Psoas muscle (tissue), 7 donors: ENCODE measurements at regions not wholly inside any gene's neighbourhood (a gene's known extent, or its start where the extent isn't known, plus 50 kb on each side); places are given as distances from the start of the nearest gene placed in this dataset.

Experiments used
- ATAC-seq, 4 donors: fragments of 200-7000 bp; cut with Tn5 transposase; one replicate each; pipeline ENCODE4 v1.9.1; 2020; ENCODE audit warnings: moderate library complexity in 3 of 4, mild to moderate bottlenecking in 2 of 4
- DNase-seq, 2 donors: peaks; one replicate each; pipeline ENCODE4 v3.0.0-alpha.2; 2020
- H3K27ac ChIP-seq: fragments of 200-600 bp; one replicate; pipeline ENCODE4 v1.8.0; 2022
- H3K27me3 ChIP-seq, 3 donors: fragments of 200-600 bp in 1 of 3; one replicate each; pipeline versions ENCODE4 v1.6.1 to v1.8.0; 2013 to 2022; ENCODE audit warnings: low read length in 2 of 3, mild to moderate bottlenecking in 2 of 3, moderate library complexity in 1 of 3; ENCODE audit not compliant: insufficient read depth in 3 of 3
- H3K36me3 ChIP-seq, 2 donors: fragments of 200-600 bp in 1 of 2; one replicate each; pipeline versions ENCODE4 v1.6.1 to v1.8.0; 2013 to 2022; ENCODE audit warnings: low read depth in 1 of 2, mild to moderate bottlenecking in 1 of 2, moderate library complexity in 1 of 2; ENCODE audit not compliant: insufficient read depth in 1 of 2
- H3K4me1 ChIP-seq: fragments of 200-600 bp; one replicate; pipeline ENCODE4 v1.8.0; 2022
- H3K4me3 ChIP-seq: fragments of 200-600 bp; one replicate; pipeline ENCODE4 v1.8.0; 2022; ENCODE audit warnings: mild to moderate bottlenecking
- H3K9me3 ChIP-seq: fragments of 200-600 bp; one replicate; pipeline ENCODE4 v1.8.0; 2022
- WGBS, 3 donors: extraction: QIAGEN DNeasy Blood & Tissue Kit; methylation state at CpG; one replicate each; pipeline versions ENCODE4 v1.1.6 to v1.1.7; 2013; 5-methylcytosine and 5-hydroxymethylcytosine counted together
- intact Hi-C, 2 donors: fragments of 100-400 bp; cut with DNase I; formaldehyde crosslinking; loops; one replicate each; pipeline versions ENCODE4 v1.11.0 to v1.14.2; 2022
- TF ChIP-seq, protein P1 (sequence below): fragments of 200-600 bp; IDR thresholded peaks from one replicate; pipeline ENCODE4 v1.8.0; 2022; ENCODE audit warnings: antibody characterized with exemption
- donor health status: healthy with polysubstance abuse.
- donor health status: DM: no; HTN: no; CAD: no; lungs with moderate emphysema.
- donor health status: Bipolar disorder and iron deficiency.
- donor health status: healthy.
- donor health status: DM: yes; HTN: yes; CAD: no.
- donor health status: DM: no; HTN: no; CAD: no.
- donor health status: DM: yes; HTN: yes; CAD: no.

DNA sequence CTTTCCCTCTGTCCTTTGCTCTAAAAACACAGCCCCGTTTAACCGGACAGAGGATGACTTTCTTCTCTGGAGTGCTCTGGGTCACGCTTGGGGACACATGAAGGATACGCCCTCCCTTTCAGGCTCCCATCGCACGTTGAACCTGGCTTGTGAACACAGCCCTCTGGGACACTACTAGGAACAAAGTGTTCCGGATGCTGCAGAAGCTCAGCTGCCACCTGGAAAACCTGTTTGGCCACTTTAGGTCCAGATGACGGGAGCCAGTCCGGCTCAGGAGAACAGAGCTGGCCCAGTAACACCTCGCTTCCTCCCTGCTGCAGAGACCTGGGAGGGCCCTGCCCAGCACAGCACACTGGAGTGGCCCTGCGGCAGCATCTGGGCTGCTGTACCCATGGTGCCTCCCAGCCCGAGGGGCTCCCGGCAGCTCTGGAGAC lies 60.1 kb downstream of the GADD45G start:
- intact Hi-C loops = loop anchor here in 1 of 2 donors (5.0 kb wide), 1 partner anchor 58 kb away; the partner anchor contains the start of gene GADD45G
- H3K36me3 ChIP-seq = no peaks in the 10 kb centered on the region
- DNase-seq = no peak
- H3K4me3 ChIP-seq = no peak overlapping the region
- 79 to 90% (median 87%) methylated on average over 13 of the region's 13 CpGs for WGBS, 3 donors
- H3K9me3 ChIP-seq = no peaks in the 10 kb centered on the region
- TF ChIP-seq, protein P1, sequence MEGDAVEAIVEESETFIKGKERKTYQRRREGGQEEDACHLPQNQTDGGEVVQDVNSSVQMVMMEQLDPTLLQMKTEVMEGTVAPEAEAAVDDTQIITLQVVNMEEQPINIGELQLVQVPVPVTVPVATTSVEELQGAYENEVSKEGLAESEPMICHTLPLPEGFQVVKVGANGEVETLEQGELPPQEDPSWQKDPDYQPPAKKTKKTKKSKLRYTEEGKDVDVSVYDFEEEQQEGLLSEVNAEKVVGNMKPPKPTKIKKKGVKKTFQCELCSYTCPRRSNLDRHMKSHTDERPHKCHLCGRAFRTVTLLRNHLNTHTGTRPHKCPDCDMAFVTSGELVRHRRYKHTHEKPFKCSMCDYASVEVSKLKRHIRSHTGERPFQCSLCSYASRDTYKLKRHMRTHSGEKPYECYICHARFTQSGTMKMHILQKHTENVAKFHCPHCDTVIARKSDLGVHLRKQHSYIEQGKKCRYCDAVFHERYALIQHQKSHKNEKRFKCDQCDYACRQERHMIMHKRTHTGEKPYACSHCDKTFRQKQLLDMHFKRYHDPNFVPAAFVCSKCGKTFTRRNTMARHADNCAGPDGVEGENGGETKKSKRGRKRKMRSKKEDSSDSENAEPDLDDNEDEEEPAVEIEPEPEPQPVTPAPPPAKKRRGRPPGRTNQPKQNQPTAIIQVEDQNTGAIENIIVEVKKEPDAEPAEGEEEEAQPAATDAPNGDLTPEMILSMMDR = no peak
- H3K27ac ChIP-seq = no peak overlapping the region
- H3K4me1 ChIP-seq = peaks cover 44% of the 10 kb centered on the region
- ATAC-seq = no peak
- no peaks in the 10 kb centered on the region for H3K27me3 ChIP-seq

DNA sequence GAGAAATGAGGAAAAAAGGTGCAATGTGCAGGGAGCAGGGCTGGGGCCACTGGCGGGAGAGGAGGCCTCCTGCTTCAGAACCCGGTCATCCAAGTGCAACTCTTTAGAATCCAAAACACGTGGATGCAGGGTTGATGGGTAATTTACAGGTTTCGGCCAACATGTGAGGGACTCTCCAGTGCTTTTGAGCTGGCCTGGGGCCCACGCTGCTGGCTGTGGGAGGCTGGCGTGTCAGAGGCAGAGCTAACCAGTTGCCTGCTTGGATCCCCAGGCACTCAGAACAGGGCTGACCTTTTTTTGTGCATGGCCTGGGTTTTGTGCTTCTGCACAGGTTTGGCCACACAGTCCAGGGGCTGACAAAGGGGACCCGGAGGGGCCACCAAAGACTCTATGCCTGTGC lies 61.6 kb downstream of the GADD45G start:
- ATAC-seq (no peak), DNase-seq (no peak)
- Histone ChIP-seq H3K36me3 (no peaks in the 10 kb centered on the region), H3K27me3 (no peaks in the 10 kb centered on the region), H3K9me3 (no peaks in the 10 kb centered on the region), H3K4me3 (no peak overlapping the region), H3K4me1 (peaks cover 33% of the 10 kb centered on the region), H3K27ac (no peak overlapping the region)
- TF ChIP-seq, protein P1 = no peak
- intact Hi-C loops = loop anchor here in 1 of 2 donors (5.0 kb wide), 1 partner anchor 59 kb away; the partner anchor contains the start of gene GADD45G
- 77 to 84% (median 84%) methylated on average over 7 of the region's 7 CpGs for WGBS, 3 donors

DNA sequence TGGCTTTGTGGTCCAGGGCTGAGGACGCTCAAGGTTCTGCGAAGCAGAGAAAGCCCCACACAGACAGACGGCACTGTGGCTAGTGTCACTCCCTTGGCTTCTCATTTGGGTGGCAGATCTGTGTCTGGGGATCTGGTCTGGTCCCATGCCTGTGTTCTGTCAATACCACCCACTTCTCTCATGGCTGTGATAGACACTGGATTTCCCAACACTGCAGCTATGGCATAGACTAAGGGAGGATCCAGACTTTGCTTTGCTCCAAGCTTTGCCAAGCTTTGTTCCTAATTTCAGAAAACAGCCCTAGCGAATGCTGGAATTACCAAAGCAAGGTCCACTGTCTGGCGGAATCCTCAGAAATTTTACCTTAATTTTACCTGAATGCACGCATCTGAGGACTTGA lies 62.1 kb downstream of the GADD45G start:
- no peak overlapping the region for H3K27ac ChIP-seq
- no peaks in the 10 kb centered on the region for H3K9me3 ChIP-seq
- no peaks in the 10 kb centered on the region for H3K36me3 ChIP-seq
- ATAC-seq (no peak), DNase-seq (no peak)
- no peaks in the 10 kb centered on the region for H3K27me3 ChIP-seq
- H3K4me1 ChIP-seq = peaks cover 28% of the 10 kb centered on the region
- no peak overlapping the region for H3K4me3 ChIP-seq
- 89 to 98% (median 95%) methylated on average over 6 of the region's 6 CpGs for WGBS, 3 donors
- intact Hi-C loops = loop anchor here in 1 of 2 donors (5.0 kb wide), 1 partner anchor 60 kb away; the partner anchor contains the start of gene GADD45G
- TF ChIP-seq, protein P1 = no peak

DNA sequence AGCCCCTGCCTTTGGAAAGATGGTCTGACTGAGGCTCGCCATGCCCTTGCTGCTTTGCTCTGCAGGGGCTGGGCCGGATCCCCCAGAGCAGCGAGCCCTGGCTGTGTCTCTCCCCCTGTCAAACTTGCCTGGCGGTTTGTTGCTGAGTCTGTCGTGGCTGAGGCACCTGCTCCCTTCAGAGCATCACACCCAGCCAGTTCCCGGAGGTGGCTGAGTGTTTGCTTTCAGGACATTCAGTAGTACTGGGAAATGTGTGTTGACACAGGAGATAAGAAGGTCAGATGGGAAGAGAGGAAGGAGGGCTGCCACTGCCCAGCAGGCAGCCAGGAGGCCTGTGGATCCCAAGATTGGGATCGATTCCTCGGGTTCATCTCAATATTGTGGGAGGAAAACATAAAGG lies 62.9 kb downstream of the GADD45G start:
- intact Hi-C loops = loop anchor here in 1 of 2 donors (5.0 kb wide), 1 partner anchor 60 kb away; the partner anchor contains the start of gene GADD45G
- WGBS, 3 donors = 58 to 60% (median 59%) methylated on average over 8 of the region's 8 CpGs
- H3K9me3 ChIP-seq = no peaks in the 10 kb centered on the region
- TF ChIP-seq, protein P1 = no peak
- ATAC-seq = peak; percentile 61 to 80 (median 75)
- DNase-seq = no peak
- H3K27me3 ChIP-seq = no peaks in the 10 kb centered on the region
- H3K27ac ChIP-seq = peak overlapping the region; percentile 47
- H3K4me1 ChIP-seq = peaks cover 23% of the 10 kb centered on the region
- H3K4me3 ChIP-seq = no peak overlapping the region
- H3K36me3 ChIP-seq = no peaks in the 10 kb centered on the region
